H1 (cell line): ENCODE measurements at regions not wholly inside any gene's neighbourhood (a gene's known extent, or its start where the extent isn't known, plus 50 kb on each side); places are given as distances from the start of the nearest gene placed in this dataset.

Experiments
- BCL11A ChIP-seq, 2 experiments: IDR thresholded peaks; one replicate each; pipeline ENCODE4 v1.6.1; 2011; ENCODE audit warnings: low read depth in 2 of 2, low read length in 2 of 2, mild to moderate bottlenecking in 2 of 2
- E2F6 ChIP-seq: IDR thresholded peaks from 2 replicates; pipeline ENCODE4 v1.6.1; 2012; ENCODE audit warnings: inconsistent platforms
- USF2 ChIP-seq: IDR thresholded peaks from 2 replicates; pipeline ENCODE4 v1.6.1; 2011; ENCODE audit warnings: low read length, improper control_type of control experiment
- YY1 ChIP-seq: IDR thresholded peaks from 2 replicates; pipeline ENCODE4 v1.6.1; 2011; ENCODE audit warnings: low read depth, mild to moderate bottlenecking, low read length

- TF ChIP-seq E2F6 (no peak), BCL11A (IDR thresholded peaks at IDR 0.05; ENCODE audit: low read depth in 2 of 2, low read length in 2 of 2) (no peak), USF2 (no peak), YY1 (no peak)
Measured at GRCh38 chr10:131031346-131031745, 280.2 kb downstream of the TCERG1L start (continued).
